ENCODE measurements at regions not wholly inside any gene's neighbourhood (a gene's known extent, or its start where the extent isn't known, plus 50 kb on each side); places are given as distances from the start of the nearest gene placed in this dataset.

DNA sequence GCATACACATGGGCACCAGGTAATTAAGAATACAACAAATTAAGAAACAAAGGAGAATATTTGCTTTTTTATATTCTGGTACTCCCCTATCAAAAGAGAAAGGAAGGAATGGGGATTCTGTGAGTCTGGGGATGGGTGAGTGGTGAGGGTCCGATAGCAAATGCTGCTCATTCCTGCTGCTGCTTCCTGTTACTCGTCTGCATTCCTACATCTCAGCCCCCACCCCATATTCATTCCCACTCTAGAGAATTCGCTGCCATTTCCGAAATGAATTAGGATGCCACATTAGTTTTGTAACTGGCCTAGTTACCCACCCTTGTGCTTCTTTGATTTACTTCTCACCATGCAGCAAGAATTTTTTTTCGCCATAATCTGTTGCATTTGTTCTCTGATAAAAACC is 1905.3 kb upstream of the PIK3C3 start:
- WGBS, 2 donors, result 65 to 72% methylated on average over 5 of the region's 5 CpGs
- TF ChIP-seq, protein P1, sequence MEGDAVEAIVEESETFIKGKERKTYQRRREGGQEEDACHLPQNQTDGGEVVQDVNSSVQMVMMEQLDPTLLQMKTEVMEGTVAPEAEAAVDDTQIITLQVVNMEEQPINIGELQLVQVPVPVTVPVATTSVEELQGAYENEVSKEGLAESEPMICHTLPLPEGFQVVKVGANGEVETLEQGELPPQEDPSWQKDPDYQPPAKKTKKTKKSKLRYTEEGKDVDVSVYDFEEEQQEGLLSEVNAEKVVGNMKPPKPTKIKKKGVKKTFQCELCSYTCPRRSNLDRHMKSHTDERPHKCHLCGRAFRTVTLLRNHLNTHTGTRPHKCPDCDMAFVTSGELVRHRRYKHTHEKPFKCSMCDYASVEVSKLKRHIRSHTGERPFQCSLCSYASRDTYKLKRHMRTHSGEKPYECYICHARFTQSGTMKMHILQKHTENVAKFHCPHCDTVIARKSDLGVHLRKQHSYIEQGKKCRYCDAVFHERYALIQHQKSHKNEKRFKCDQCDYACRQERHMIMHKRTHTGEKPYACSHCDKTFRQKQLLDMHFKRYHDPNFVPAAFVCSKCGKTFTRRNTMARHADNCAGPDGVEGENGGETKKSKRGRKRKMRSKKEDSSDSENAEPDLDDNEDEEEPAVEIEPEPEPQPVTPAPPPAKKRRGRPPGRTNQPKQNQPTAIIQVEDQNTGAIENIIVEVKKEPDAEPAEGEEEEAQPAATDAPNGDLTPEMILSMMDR (IDR thresholded peaks at IDR 0.05), result no peak
- TF ChIP-seq EP300 (IDR thresholded peaks at IDR 0.05) (no peak), POLR2A (IDR thresholded peaks at IDR 0.05) (no peak)
- DNase-seq (ENCODE audit: low spot score in 2 of 2), result no peak
- H3K27ac ChIP-seq, result no peak overlapping the region
- H3K36me3 ChIP-seq, result no peaks in the 10 kb centered on the region
- no peak overlapping the region for H3K4me3 ChIP-seq
- no peaks in the 10 kb centered on the region for H3K9me3 ChIP-seq
- no peaks in the 10 kb centered on the region for H3K4me1 ChIP-seq
- no peaks in the 10 kb centered on the region for H3K27me3 ChIP-seq

DNA sequence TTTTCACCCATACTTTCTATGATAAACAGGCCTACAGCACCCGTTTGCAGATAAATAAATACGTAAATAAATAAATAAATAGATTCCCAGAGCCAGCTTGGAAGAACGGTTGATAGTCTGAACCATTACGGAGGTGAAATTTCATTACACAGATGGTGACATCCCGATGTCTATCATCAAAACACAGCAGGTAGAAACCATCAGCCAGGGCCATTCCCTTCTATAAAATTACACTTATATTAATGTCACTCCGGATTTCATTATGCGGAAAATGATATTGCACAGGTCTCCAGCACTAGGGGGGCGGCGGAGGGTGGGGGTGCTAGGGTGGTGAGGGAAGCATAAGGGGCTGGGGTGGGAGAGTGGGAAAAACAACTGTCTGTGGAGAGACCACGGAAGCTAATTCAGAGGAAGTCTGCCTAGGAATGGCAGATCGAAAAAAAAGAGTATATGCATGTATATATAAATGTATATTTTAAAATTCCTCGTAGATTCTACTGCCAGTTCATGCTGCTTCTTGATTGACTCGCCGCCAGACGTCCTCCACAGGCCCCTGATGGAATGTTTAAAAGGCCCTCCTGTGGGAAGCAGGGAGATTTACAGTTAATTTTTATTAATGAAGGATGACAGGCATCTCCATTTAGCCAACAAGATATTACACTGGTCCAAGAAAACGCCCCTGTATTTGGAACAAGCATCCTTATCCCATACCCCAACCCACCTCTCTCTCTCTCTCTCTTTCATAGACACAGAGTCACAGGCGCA is 1906.0 kb upstream of the PIK3C3 start:
- no peaks in the 10 kb centered on the region for H3K36me3 ChIP-seq
- H3K9me3 ChIP-seq, result no peaks in the 10 kb centered on the region
- no peak for TF ChIP-seq POLR2A (IDR thresholded peaks at IDR 0.05)
- TF ChIP-seq, protein P1 (IDR thresholded peaks at IDR 0.05), result no peak
- H3K27ac ChIP-seq, result no peak overlapping the region
- no peak for DNase-seq (ENCODE audit: low spot score in 2 of 2)
- H3K4me3 ChIP-seq, result no peak overlapping the region
- H3K4me1 ChIP-seq, result no peaks in the 10 kb centered on the region
- H3K27me3 ChIP-seq, result no peaks in the 10 kb centered on the region
- 86 to 87% methylated on average over 17 of the region's 17 CpGs for WGBS, 2 donors

- WGBS, 2 donors, result 83 to 86% methylated on average over 2 of the region's 2 CpGs
- no peak for DNase-seq (ENCODE audit: low spot score in 2 of 2)
- TF ChIP-seq, protein P1 (IDR thresholded peaks at IDR 0.05), result no peak
- TF ChIP-seq POLR2A (IDR thresholded peaks at IDR 0.05) (no peak), EP300 (IDR thresholded peaks at IDR 0.05) (no peak)
- Histone ChIP-seq H3K36me3 (no peaks in the 10 kb centered on the region), H3K4me3 (no peak overlapping the region), H3K9me3 (no peaks in the 10 kb centered on the region), H3K27me3 (no peaks in the 10 kb centered on the region), H3K27ac (no peak overlapping the region), H3K4me1 (no peaks in the 10 kb centered on the region)
Observed at GRCh38 chr18:40048253-40048652, 1906.8 kb upstream of the PIK3C3 start.

DNA sequence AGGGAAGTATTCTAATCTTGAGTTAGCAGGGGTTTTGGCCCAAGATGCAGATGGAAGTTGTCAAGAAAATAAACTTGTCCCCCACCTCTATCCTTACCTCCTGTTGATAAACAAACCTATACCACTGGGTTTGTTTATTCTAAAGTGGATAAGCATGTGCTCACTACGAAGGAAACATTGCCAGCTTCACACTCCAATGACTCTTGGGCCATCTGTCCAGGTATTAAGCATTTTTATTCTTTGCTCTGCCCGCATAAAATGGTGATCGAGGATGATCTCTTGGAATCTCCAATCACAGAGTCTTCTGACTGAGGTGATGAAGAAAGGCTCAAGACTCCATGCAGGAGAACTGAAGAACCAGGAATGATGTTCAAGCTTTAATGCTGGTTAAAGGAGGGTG is 1908.4 kb upstream of the PIK3C3 start:
- Histone ChIP-seq H3K4me1 (no peaks in the 10 kb centered on the region), H3K9me3 (no peaks in the 10 kb centered on the region), H3K27me3 (no peaks in the 10 kb centered on the region), H3K36me3 (no peaks in the 10 kb centered on the region), H3K27ac (no peak overlapping the region), H3K4me3 (no peak overlapping the region)
- WGBS, 2 donors, result 88 to 97% methylated on average over 3 of the region's 3 CpGs
- DNase-seq (ENCODE audit: low spot score in 2 of 2), result no peak
- TF ChIP-seq POLR2A (IDR thresholded peaks at IDR 0.05) (no peak), EP300 (IDR thresholded peaks at IDR 0.05) (no peak)
- TF ChIP-seq, protein P1 (IDR thresholded peaks at IDR 0.05), result no peak

DNA sequence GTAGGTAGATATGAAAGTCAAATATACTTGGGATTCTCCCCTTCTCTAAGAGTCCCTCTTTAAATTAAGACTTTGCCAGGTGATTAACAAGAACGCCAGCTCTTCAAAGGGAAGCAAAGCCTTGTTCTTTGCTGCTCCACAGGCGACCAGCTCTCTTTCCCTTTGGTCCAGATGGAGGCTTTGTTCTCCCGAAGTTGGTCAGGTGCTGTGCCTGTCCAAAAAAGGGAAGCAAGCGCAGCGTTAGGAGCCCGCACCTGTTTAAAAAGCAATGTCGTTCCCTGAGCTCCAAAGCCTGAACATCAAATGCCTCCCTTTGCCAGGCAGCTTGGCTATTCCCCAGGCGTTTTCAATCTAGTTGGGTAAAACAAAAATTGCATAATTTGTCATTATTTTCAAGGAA is 1913.1 kb upstream of the PIK3C3 start:
- Histone ChIP-seq H3K36me3 (no peaks in the 10 kb centered on the region), H3K4me3 (no peak overlapping the region), H3K9me3 (no peaks in the 10 kb centered on the region), H3K4me1 (no peaks in the 10 kb centered on the region), H3K27ac (no peak overlapping the region), H3K27me3 (no peaks in the 10 kb centered on the region)
- DNase-seq (ENCODE audit: low spot score in 2 of 2), result no peak
- 63% methylated on average over 8 of the region's 8 CpGs for WGBS, 2 donors
- TF ChIP-seq EP300 (IDR thresholded peaks at IDR 0.05) (no peak), POLR2A (IDR thresholded peaks at IDR 0.05) (no peak)
